Neural crest cell (in vitro differentiated cells): ENCODE measurements at regions not wholly inside any gene's neighbourhood (a gene's known extent, or its start where the extent isn't known, plus 50 kb on each side); places are given as distances from the start of the nearest gene placed in this dataset.
"Not testable (repeated sequence)": the region's sequence is repeated elsewhere in the genome, so short reads cannot be mapped to it uniquely, and the experiment has no call there.

Experiments used
- DNase-seq: peaks from one replicate; pipeline ENCODE4 v3.0.0; 2021; ENCODE audit warnings: low read depth, mixed read lengths, low spot score
- H3K27ac Mint-ChIP-seq: one replicate; pipeline ENCODE4 v1.8.0; 2021; ENCODE audit warnings: mild to moderate bottlenecking, mixed read lengths; ENCODE audit not compliant: unreplicated experiment
- H3K27me3 Mint-ChIP-seq: 2 replicates; pipeline ENCODE4 v1.8.0; 2021; ENCODE audit warnings: low read depth, mild to moderate bottlenecking, mixed read lengths
- H3K36me3 Mint-ChIP-seq: 2 replicates; pipeline ENCODE4 v1.8.0; 2021; ENCODE audit warnings: low read depth, mild to moderate bottlenecking, mixed read lengths
- H3K4me1 Mint-ChIP-seq: 2 replicates; pipeline ENCODE4 v1.8.0; 2021; ENCODE audit warnings: mixed read lengths
- H3K4me3 Mint-ChIP-seq: one replicate; pipeline ENCODE4 v1.8.0; 2021; ENCODE audit warnings: mild to moderate bottlenecking, mixed read lengths
- H3K9me3 Mint-ChIP-seq: 2 replicates; pipeline ENCODE4 v1.8.0; 2021; ENCODE audit warnings: mixed read lengths
- CTCF ChIP-seq: fragments of 200-600 bp; sonication (generic); conservative IDR thresholded peaks from 2 replicates; pipeline ENCODE4 v1.5.0; 2021; ENCODE audit warnings: antibody characterized with exemption, mild to moderate bottlenecking

GRCh38 chr4:34422472-34423175 is 1821.7 kb downstream of the ARAP2 start:
- Mint-ChIP-seq H3K36me3 (no peaks in the 10 kb centered on the region), H3K4me1 (peaks cover 9% of the 10 kb centered on the region), H3K27ac (no peak overlapping the region), H3K4me3 (no peak overlapping the region), H3K27me3 (no peaks in the 10 kb centered on the region), H3K9me3 (no peaks in the 10 kb centered on the region)
- TF ChIP-seq CTCF, result no peak
- DNase-seq, result no peak

- no peaks in the 10 kb centered on the region for H3K9me3 Mint-ChIP-seq
- DNase-seq, result no peak
- H3K27ac Mint-ChIP-seq, result no peak overlapping the region
Measured at GRCh38 chr4:34432706-34433105, 1811.6 kb downstream of the ARAP2 start.

GRCh38 chr4:34434377-34434776 is 1809.9 kb downstream of the ARAP2 start:
- H3K4me1 Mint-ChIP-seq, H3K9me3 Mint-ChIP-seq, H3K27me3 Mint-ChIP-seq, H3K27ac Mint-ChIP-seq, H3K4me3 Mint-ChIP-seq, DNase-seq, H3K36me3 Mint-ChIP-seq: not testable (repeated sequence)

More at GRCh38 chr4:34432706-34433105, 1811.6 kb downstream of the ARAP2 start:
- TF ChIP-seq CTCF, result no peak
- no peaks in the 10 kb centered on the region for H3K36me3 Mint-ChIP-seq
- H3K4me1 Mint-ChIP-seq, result no peaks in the 10 kb centered on the region
- no peaks in the 10 kb centered on the region for H3K27me3 Mint-ChIP-seq
- H3K4me3 Mint-ChIP-seq, result no peak overlapping the region

GRCh38 chr4:34464196-34464595 is 1780.1 kb downstream of the ARAP2 start:
- H3K9me3 Mint-ChIP-seq, result peaks cover 3% of the 10 kb centered on the region
- no peak overlapping the region for H3K27ac Mint-ChIP-seq
- no peaks in the 10 kb centered on the region for H3K4me1 Mint-ChIP-seq
- no peaks in the 10 kb centered on the region for H3K36me3 Mint-ChIP-seq
- no peak for TF ChIP-seq CTCF
- H3K4me3 Mint-ChIP-seq, result no peak overlapping the region
- H3K27me3 Mint-ChIP-seq, result no peaks in the 10 kb centered on the region
- no peak for DNase-seq

GRCh38 chr4:34466411-34466810 is 1777.9 kb downstream of the ARAP2 start:
- H3K36me3 Mint-ChIP-seq, result no peaks in the 10 kb centered on the region

More at GRCh38 chr4:34466411-34466810, 1777.9 kb downstream of the ARAP2 start:
- H3K4me1 Mint-ChIP-seq, result no peaks in the 10 kb centered on the region
- peaks cover 3% of the 10 kb centered on the region for H3K9me3 Mint-ChIP-seq
- no peak for DNase-seq
- no peak overlapping the region for H3K4me3 Mint-ChIP-seq
- H3K27me3 Mint-ChIP-seq, result no peaks in the 10 kb centered on the region
- no peak overlapping the region for H3K27ac Mint-ChIP-seq
- no peak for TF ChIP-seq CTCF
